SK-N-MC (cell line): ENCODE measurements at regions not wholly inside any gene's neighbourhood (a gene's known extent, or its start where the extent isn't known, plus 50 kb on each side); places are given as distances from the start of the nearest gene placed in this dataset.
A peak's percentile ranks its signal among the peaks of the same experiment; 100 is the strongest.

Source experiments
- DNase-seq: peaks from one replicate; pipeline ENCODE4 v3.0.0-alpha.2; 2011; ENCODE audit warnings: low read depth, low spot score
- H3K27ac ChIP-seq: fragments of 200-600 bp; sonication (generic); 2 replicates; pipeline ENCODE4 v1.5.1; 2016; ENCODE audit warnings: mixed run types
- H3K36me3 ChIP-seq: fragments of 200-600 bp; sonication (generic); 2 replicates; pipeline ENCODE4 v1.6.1; 2017; ENCODE audit warnings: antibody characterized with exemption, low read length, mixed read lengths; ENCODE audit not compliant: insufficient read depth
- H3K4me3 ChIP-seq: fragments of 200-600 bp; sonication (generic); 2 replicates; pipeline ENCODE4 v1.5.1; 2016
- H3K9ac ChIP-seq: fragments of 200-600 bp; sonication (generic); 2 replicates; pipeline ENCODE4 v1.8.0; 2017; ENCODE audit warnings: mixed run types, mixed read lengths; ENCODE audit not compliant: insufficient read length
- H3K9me3 ChIP-seq: fragments of 200-600 bp; sonication (generic); 2 replicates; pipeline ENCODE4 v1.6.1; 2017; ENCODE audit warnings: low read depth, mild to moderate bottlenecking, antibody characterized with exemption, low read length, moderate library complexity, mixed read lengths
- EZH2 ChIP-seq: fragments of 200-600 bp; sonication (generic); IDR thresholded peaks from one replicate; pipeline ENCODE4 v1.6.1; 2017; ENCODE audit warnings: antibody characterized with exemption
- FOXP2 ChIP-seq: optimal IDR thresholded peaks from 2 replicates; pipeline ENCODE3; 2011; ENCODE audit warnings: mild to moderate bottlenecking, moderate library complexity; ENCODE audit not compliant: insufficient read depth; ENCODE audit errors: extremely low read length, control extremely low read depth
- POLR2AphosphoS5 ChIP-seq: IDR thresholded peaks from 2 replicates; pipeline ENCODE4 v1.6.1; 2012; ENCODE audit warnings: mild to moderate bottlenecking, low read depth, low read length, borderline replicate concordance

- Histone ChIP-seq H3K4me3 (no peak overlapping the region), H3K9me3 (no peaks in the 10 kb centered on the region), H3K9ac (no peak overlapping the region), H3K27ac (no peak overlapping the region), H3K36me3 (no peaks in the 10 kb centered on the region)
- DNase-seq = no peak
- TF ChIP-seq POLR2AphosphoS5 (no peak), FOXP2 (no peak), EZH2 (no peak)
Observed at GRCh38 chr9:115495052-115495635, 377.2 kb upstream of the TNC start.

- Histone ChIP-seq H3K4me3 (no peak overlapping the region), H3K9me3 (no peaks in the 10 kb centered on the region), H3K9ac (no peak overlapping the region), H3K36me3 (no peaks in the 10 kb centered on the region), H3K27ac (no peak overlapping the region)
- TF ChIP-seq FOXP2 (no peak), EZH2 (no peak), POLR2AphosphoS5 (no peak)
- DNase-seq = no peak
Observed at GRCh38 chr9:115495836-115496235, 377.9 kb upstream of the TNC start.

GRCh38 chr9:115498303-115498702 lies 380.3 kb upstream of the TNC start:
- TF ChIP-seq POLR2AphosphoS5 (no peak), EZH2 (no peak), FOXP2 (no peak)
- no peaks in the 10 kb centered on the region for H3K9me3 ChIP-seq
- DNase-seq = no peak
- no peak overlapping the region for H3K27ac ChIP-seq
- no peak overlapping the region for H3K9ac ChIP-seq
- H3K4me3 ChIP-seq = no peak overlapping the region
- H3K36me3 ChIP-seq = no peaks in the 10 kb centered on the region

- DNase-seq = no peak
- no peak overlapping the region for H3K4me3 ChIP-seq
- H3K9me3 ChIP-seq = peaks cover 3% of the 10 kb centered on the region; the same call in 1 of the 2 replicates
- peak overlapping the region; percentile 54 for H3K27ac ChIP-seq
- no peaks in the 10 kb centered on the region for H3K36me3 ChIP-seq
- no peak for TF ChIP-seq FOXP2
- TF ChIP-seq EZH2 = no peak
- no peak for TF ChIP-seq POLR2AphosphoS5
- no peak overlapping the region for H3K9ac ChIP-seq
Observed at GRCh38 chr9:115507148-115507547, 389.2 kb upstream of the TNC start.

GRCh38 chr9:115513148-115513547 lies 395.2 kb upstream of the TNC start:
- TF ChIP-seq POLR2AphosphoS5 = no peak
- TF ChIP-seq FOXP2 = no peak
- no peak for TF ChIP-seq EZH2
- no peak for DNase-seq
- no peak overlapping the region for H3K27ac ChIP-seq
- no peaks in the 10 kb centered on the region for H3K36me3 ChIP-seq
- peaks cover 3% of the 10 kb centered on the region; the same call in 1 of the 2 replicates for H3K9me3 ChIP-seq
- H3K4me3 ChIP-seq = no peak overlapping the region
- no peak overlapping the region for H3K9ac ChIP-seq

- no peak for DNase-seq
- no peaks in the 10 kb centered on the region for H3K36me3 ChIP-seq
- H3K27ac ChIP-seq = no peak overlapping the region
- no peak overlapping the region for H3K9ac ChIP-seq
- no peak overlapping the region for H3K4me3 ChIP-seq
- TF ChIP-seq FOXP2 (no peak), EZH2 (no peak), POLR2AphosphoS5 (no peak)
- H3K9me3 ChIP-seq = no peaks in the 10 kb centered on the region; the same call in 1 of the 2 replicates
Observed at GRCh38 chr9:115514454-115514853, 396.5 kb upstream of the TNC start.

GRCh38 chr9:115517335-115518075 lies 399.5 kb upstream of the TNC start:
- TF ChIP-seq EZH2 (no peak), FOXP2 (no peak), POLR2AphosphoS5 (no peak)
- no peak overlapping the region for H3K4me3 ChIP-seq
- H3K27ac ChIP-seq = peak overlapping the region; percentile 84
- no peak for DNase-seq
- H3K9me3 ChIP-seq = no peaks in the 10 kb centered on the region
- no peaks in the 10 kb centered on the region for H3K36me3 ChIP-seq
- H3K9ac ChIP-seq = no peak overlapping the region

GRCh38 chr9:115520646-115521045 lies 402.7 kb upstream of the TNC start:
- DNase-seq = no peak
- no peaks in the 10 kb centered on the region for H3K36me3 ChIP-seq
- no peak overlapping the region for H3K27ac ChIP-seq
- no peak for TF ChIP-seq EZH2
- no peak for TF ChIP-seq FOXP2
- no peak for TF ChIP-seq POLR2AphosphoS5
- H3K9ac ChIP-seq = no peak overlapping the region
- no peaks in the 10 kb centered on the region for H3K9me3 ChIP-seq
- no peak overlapping the region for H3K4me3 ChIP-seq
